IMR-90 (cell line): ENCODE measurements at regions not wholly inside any gene's neighbourhood (a gene's known extent, or its start where the extent isn't known, plus 50 kb on each side); places are given as distances from the start of the nearest gene placed in this dataset.

ENCODE experiments used
- CHD1 ChIP-seq: IDR thresholded peaks from 2 replicates; pipeline ENCODE4 v1.6.1; 2012; ENCODE audit warnings: low read depth, low read length, improper control_type of control experiment
- CTCF ChIP-seq: conservative IDR thresholded peaks from 2 replicates; pipeline ENCODE4 v1.5.1; 2012; ENCODE audit warnings: mild to moderate bottlenecking, low read depth, low read length, improper control_type of control experiment
- FOS ChIP-seq: fragments of 150-350 bp; IDR thresholded peaks from 2 replicates; pipeline ENCODE4 v1.6.1; 2016; ENCODE audit warnings: low read depth, low read length
- MAFK ChIP-seq: IDR thresholded peaks from 2 replicates; pipeline ENCODE4 v1.6.1; 2012; ENCODE audit warnings: low read depth, low read length, improper control_type of control experiment
- MXI1 ChIP-seq: IDR thresholded peaks from 2 replicates; pipeline ENCODE4 v1.6.1; 2012; ENCODE audit warnings: low read depth, mild to moderate bottlenecking, low read length, moderate library complexity, borderline replicate concordance
- POLR2A ChIP-seq: IDR thresholded peaks from 2 replicates; pipeline ENCODE4 v1.6.1; 2012; ENCODE audit warnings: mild to moderate bottlenecking, low read depth, low read length
- RAD21 ChIP-seq: IDR thresholded peaks from 2 replicates; pipeline ENCODE4 v1.6.1; 2012; ENCODE audit warnings: low read length, improper control_type of control experiment
- RCOR1 ChIP-seq: IDR thresholded peaks from 2 replicates; pipeline ENCODE4 v1.6.1; 2012; ENCODE audit warnings: mild to moderate bottlenecking, low read length, improper control_type of control experiment; ENCODE audit not compliant: insufficient replicate concordance
- TF ChIP-seq, protein P1 (sequence below): fragments of 150-350 bp; IDR thresholded peaks from 2 replicates; pipeline ENCODE4 v1.6.1; 2016; ENCODE audit warnings: low read depth, mild to moderate bottlenecking, low read length, moderate library complexity, borderline replicate concordance
- TF ChIP-seq, protein P2 (sequence below): fragments of 150-350 bp; IDR thresholded peaks from 2 replicates; pipeline ENCODE4 v1.6.1; 2017; ENCODE audit warnings: mild to moderate bottlenecking, antibody characterized with exemption, low read length, low read depth

GRCh38 chr5:2181557-2181956 is 298.8 kb upstream of the IRX4 start:
- TF ChIP-seq CTCF (no peak), POLR2A (no peak), CHD1 (no peak), RAD21 (no peak), FOS (no peak), MXI1 (no peak), MAFK (no peak), RCOR1 (no peak)
- TF ChIP-seq, protein P1, sequence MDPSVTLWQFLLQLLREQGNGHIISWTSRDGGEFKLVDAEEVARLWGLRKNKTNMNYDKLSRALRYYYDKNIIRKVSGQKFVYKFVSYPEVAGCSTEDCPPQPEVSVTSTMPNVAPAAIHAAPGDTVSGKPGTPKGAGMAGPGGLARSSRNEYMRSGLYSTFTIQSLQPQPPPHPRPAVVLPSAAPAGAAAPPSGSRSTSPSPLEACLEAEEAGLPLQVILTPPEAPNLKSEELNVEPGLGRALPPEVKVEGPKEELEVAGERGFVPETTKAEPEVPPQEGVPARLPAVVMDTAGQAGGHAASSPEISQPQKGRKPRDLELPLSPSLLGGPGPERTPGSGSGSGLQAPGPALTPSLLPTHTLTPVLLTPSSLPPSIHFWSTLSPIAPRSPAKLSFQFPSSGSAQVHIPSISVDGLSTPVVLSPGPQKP, result no peak
- TF ChIP-seq, protein P2, sequence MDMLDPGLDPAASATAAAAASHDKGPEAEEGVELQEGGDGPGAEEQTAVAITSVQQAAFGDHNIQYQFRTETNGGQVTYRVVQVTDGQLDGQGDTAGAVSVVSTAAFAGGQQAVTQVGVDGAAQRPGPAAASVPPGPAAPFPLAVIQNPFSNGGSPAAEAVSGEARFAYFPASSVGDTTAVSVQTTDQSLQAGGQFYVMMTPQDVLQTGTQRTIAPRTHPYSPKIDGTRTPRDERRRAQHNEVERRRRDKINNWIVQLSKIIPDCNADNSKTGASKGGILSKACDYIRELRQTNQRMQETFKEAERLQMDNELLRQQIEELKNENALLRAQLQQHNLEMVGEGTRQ, result no peak
